UCSD-AML1 (cell line): ENCODE measurements at regions not wholly inside any gene's neighbourhood (a gene's known extent, or its start where the extent isn't known, plus 50 kb on each side); places are given as distances from the start of the nearest gene placed in this dataset.
"Not testable (repeated sequence)": the region's sequence is repeated elsewhere in the genome, so short reads cannot be mapped to it uniquely, and the experiment has no call there.

Experiments used
- DNase-seq: peaks from one replicate; lab custom pipeline; 2025; ENCODE audit not compliant: unreplicated experiment; lab: John Stamatoyannopoulos, UW

- no peak for DNase-seq
Observed at GRCh38 chr6:56807326-56807988, 147.4 kb upstream of the BEND6 start.

DNA sequence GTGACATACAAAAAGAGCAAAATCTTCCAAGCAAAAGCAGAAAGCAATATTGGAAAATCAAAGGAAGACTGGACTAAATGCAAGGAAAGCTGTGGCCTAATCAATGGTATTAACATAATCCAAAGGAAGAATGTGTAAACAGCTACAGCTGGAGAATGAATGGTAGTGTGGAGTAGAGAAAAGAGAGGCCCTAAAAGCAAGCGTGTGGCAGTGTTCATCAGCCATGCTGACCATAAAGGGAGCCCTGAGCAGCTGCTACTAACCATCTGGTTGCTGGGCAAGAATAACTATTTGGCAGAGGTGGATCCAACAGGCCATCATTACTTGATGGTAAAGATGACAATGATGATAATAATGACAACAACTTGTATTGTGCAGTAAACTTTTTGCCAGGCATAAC lies 148.5 kb upstream of the BEND6 start:
- DNase-seq = no peak

GRCh38 chr6:56804996-56805395 lies 149.9 kb upstream of the BEND6 start:
- DNase-seq = no peak

DNA sequence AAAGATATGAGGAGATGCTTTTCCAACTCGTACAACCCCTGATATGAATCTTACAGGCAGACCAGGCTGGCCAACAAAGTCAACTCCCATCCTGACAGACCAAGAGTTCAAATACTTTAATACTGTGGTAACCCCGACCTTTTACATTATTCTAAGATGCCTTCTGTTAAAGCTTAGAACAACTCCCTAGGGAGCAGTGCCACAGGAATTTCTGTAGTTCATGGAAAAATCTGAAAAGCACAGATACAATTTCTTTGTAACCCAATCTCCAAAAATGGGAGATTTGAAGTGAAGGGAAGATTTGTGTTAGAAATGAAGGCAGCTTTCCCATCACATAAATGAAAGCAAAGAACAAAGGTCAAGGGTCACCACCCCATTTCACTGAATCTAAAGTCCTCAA lies 151.3 kb upstream of the BEND6 start:
- no peak for DNase-seq

DNA sequence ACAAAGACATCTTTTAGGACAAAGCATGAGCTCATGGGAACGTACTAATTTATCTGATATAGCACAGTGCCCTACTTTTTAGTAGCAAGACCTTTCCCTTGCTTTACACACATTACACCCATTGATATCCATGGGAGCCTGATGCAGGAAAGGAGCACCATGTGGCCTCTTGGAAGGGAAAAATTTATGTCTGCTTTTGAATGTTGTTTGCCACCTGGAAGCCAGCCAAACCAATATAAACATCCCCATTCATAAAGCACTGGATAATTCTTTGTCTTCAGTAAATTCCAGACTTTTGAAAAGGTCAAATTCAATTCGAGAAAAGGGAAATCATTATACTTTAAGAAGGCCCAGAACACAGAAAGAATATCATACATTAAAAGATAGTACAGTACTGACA lies 152.3 kb upstream of the BEND6 start:
- DNase-seq = no peak

DNA sequence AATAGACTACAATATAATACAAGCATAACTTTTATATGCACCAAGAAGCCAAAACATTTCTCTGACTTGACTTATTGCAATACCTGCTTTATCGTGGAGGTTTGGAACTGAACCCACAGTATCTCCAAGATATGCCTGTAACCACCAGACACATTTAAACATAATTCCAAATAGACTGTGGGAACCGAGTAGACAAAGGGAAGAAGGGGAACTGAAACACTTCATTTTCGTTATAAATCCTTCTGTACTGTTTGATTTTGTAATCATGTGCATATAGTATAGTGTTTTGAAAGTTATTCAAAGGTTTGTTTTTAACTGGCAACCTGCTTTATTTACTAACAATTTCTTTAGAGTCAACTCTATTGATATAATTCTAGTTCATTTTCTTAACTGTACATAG lies 154.9 kb upstream of the BEND6 start:
- DNase-seq = no peak

DNA sequence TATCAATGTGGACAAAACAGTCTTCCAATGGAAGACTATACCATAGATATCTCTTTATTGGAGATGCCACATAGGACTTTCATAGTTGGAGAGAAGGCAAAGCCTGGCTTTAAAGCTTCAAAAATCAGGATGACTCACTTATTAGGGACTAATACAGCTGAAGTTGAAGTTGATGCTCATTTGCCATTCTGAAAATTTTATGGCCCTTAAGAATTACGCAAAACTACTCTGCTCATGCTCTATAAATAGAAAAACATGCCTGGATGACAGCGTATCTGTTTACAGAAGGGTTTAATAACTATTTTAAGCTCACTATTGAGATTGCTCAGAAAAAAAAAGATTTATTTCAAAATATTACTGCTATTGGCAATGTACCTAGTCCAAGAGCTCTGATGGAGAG lies 155.5 kb upstream of the DST start:
- DNase-seq = no peak

DNA sequence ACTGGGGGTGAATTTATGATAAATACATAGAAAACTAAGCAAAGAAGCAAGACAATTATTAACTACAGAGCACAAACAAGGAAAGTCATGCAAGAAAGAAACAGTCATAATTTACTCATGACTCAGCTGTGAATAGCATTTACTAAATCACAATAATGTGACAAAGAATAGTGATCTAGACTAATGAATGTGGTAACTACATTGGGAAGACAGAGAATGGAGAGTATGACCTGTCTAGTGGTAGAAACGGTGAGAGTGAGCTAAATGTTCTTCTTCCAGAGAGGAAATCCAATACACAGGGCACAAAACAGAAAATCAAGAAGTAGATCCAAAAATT lies 153.5 kb upstream of the DST start:
- DNase-seq = no peak

GRCh38 chr6:56795466-56796195 lies 152.9 kb upstream of the DST start:
- no peak for DNase-seq

- no peak for DNase-seq
Observed at GRCh38 chr6:56794421-56794820, 151.7 kb upstream of the DST start.

GRCh38 chr6:56793938-56794337 lies 151.2 kb upstream of the DST start:
- DNase-seq = no peak

DNA sequence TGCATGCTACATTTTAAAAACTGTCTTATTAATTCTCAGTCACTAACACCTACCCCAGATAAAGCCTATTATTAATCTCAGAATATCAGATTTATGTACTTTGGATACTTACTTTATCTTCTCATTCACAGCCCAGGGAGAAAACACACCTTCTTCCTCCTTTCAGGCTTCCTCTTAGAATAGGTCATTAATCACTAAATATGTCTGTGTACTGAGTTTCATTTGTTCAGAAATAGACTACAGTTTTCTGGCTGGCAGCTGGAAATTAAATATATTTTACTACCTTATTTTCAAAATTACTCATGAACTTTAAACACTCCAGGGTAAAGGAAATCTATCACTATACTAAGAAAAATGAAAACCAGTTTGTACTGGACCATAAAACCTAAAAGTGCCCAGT lies 147.7 kb upstream of the DST start:
- DNase-seq = no peak

DNA sequence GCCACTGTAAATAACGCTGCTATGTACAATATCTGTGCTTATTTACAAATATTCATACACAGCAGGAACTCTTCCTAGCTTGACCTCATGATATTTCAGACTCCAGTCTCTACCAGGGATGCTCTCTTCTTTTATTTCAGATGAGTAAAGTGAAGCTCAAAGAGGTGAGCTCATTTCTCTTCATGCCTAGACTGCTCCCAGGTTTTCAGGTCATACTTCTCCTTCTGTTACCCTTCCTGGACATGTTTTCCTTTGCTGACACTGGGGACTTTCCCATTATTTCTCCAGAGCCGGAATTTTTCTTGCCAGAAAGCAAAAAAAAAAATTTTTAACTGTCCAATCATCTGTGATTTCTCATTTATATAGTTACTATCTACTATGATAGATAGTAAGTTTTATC lies 147.2 kb upstream of the DST start:
- no peak for DNase-seq

GRCh38 chr6:56789342-56789741 lies 146.7 kb upstream of the DST start:
- no peak for DNase-seq

- DNase-seq = no peak
Observed at GRCh38 chr6:56787209-56787608, 144.5 kb upstream of the DST start.

DNA sequence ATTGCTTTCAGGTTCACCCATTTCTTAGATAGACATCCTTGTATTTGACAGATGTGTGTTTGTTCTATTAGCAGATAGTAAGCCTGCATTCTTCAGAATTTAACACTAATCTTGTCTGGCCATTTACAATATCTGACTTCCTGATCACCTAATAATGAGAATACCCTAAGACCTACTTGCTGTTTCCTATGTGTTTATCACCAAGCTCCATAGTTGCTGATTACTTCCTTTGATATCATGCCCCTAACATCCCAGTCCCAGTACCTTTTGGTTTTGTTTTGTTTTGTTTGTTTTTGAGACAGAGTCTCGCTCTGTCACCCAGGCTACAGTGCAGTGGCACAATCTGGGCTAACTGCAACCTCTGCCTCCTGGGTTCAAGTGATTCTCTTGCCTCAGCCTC lies 143.6 kb upstream of the DST start:
- no peak for DNase-seq

GRCh38 chr6:56785536-56785935 lies 142.8 kb upstream of the DST start:
- not testable (repeated sequence) for DNase-seq

DNA sequence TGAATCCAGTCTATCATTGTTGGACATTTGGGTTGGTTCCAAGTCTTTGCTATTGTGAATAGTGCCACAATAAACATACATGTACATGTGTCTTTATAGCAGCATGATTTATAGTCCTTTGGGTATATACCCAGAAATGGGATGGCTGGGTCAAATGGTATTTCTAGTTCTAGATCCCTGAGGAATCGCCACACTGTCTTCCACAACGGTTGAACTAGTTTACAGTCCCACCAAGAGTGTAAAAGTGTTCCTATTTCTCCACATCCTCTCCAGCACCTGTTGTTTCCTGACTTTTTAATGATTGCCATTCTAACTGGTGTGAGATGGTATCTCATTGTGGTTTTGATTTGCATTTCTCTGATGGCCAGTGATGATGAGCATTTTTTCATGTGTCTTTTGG lies 137.4 kb upstream of the DST start:
- not testable (repeated sequence) for DNase-seq

DNA sequence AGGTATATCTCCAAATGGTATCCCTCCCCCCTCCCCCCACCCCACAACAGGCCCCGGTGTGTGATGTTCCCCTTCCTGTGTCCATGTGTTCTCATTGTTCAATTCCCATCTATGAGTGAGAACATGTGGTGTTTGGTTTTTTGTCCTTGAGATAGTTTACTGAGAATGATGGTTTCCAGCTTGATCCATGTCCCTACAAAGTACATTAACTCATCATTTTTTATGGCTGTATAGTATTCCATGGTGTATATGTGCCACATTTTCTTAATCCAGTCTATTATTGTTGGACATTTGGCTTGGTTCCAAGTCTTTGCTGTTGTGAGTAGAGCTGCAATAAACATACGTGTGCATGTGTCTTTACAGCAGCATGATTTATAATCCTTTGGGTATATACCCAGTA lies 135.8 kb upstream of the DST start:
- DNase-seq = not testable (repeated sequence)

GRCh38 chr6:56775498-56776166 lies 132.9 kb upstream of the DST start:
- DNase-seq = no peak

DNA sequence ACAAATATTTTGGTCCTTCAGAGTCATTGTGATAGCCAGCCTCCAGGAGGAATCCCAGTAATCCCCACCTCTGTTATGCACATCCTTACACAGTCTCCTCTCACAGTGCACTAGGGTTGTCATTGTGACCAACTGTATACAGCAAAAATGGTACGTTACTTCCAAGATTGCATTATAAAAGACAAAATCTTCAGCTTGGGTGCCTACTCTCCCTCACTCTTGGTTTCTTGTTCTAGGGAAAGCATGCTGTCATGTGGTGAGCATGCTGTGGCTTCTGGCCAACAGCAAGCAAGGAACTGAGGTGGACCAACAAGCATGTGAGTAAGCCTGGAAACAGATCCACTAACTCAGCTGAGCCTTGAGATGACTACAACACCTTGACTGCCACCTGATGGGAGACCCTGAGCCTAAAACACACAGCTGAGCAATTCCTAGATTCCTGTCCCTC lies 130.1 kb upstream of the DST start:
- no peak for DNase-seq

DNA sequence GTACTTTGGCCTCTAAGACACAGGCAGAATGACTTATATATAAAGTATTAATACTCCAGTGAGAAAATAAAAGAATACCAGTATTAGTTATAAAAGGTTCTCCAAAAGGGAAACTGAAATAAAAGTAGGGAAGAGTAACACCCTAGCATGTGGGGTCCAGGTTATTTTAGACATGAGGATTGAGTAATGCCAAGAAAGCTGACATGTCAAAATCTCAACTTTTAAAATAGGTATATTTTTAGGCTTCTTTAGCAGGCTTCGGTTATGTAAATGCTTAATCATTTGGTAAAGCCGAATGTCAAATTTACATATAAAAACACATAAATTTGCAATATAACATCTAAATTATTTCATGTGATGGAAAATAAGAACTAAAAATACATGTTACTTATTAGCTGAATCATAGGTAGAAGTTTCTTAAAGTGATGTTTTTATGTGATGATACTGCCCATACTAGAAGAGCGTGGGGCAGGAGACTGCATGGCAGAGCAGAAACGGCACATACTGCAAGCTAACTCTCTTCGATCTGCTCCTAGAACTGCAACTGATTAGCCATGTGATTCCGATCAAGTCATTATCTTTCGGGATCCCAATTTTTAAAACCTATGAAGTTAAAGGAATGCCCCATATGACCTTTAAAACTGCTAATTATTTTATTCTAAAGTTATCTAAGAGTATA lies 129.4 kb upstream of the DST start:
- no peak for DNase-seq
